HAP-1 (cell line): ENCODE measurements at regions not wholly inside any gene's neighbourhood (a gene's known extent, or its start where the extent isn't known, plus 50 kb on each side); places are given as distances from the start of the nearest gene placed in this dataset.

Experiments used
- DNase-seq, 2 experiments: peaks; one replicate each; pipeline ENCODE4 v3.0.0-alpha.2; 2016 to 2020; ENCODE audit warnings: low spot score in 2 of 2
- H3K27me3 ChIP-seq: fragments of 250-450 bp; sonication (Bioruptor Pico); 2 replicates; pipeline ENCODE4 v1.5.1; 2020; ENCODE audit warnings: low read depth, mild to moderate bottlenecking, moderate library complexity
- H3K36me3 ChIP-seq: fragments of 250-450 bp; sonication (Bioruptor Pico); replicated peaks from 2 replicates; pipeline ENCODE4 v1.5.1; 2020; ENCODE audit warnings: mild to moderate bottlenecking
- H3K4me1 ChIP-seq: fragments of 250-450 bp; sonication (Bioruptor Pico); 2 replicates; pipeline ENCODE4 v1.5.1; 2020; ENCODE audit warnings: mild to moderate bottlenecking
- H3K4me3 ChIP-seq: fragments of 250-450 bp; sonication (Bioruptor Pico); 2 replicates; pipeline ENCODE4 v1.5.1; 2020; ENCODE audit warnings: mild to moderate bottlenecking, moderate library complexity
- H3K9me3 ChIP-seq: fragments of 250-450 bp; sonication (Bioruptor Pico); 2 replicates; pipeline ENCODE4 v1.5.1; 2020; ENCODE audit warnings: mild to moderate bottlenecking, moderate library complexity
- in situ Hi-C: fragments of 300-500 bp; cut with MboI; formaldehyde crosslinking; loops from 3 replicates; pipeline ENCODE4 v1.14.3; 2020; ENCODE audit warnings: low sequenced_read_pairs, inconsistent platforms, mixed read lengths

GRCh38 chr20:48284837-48285236 lies 499.6 kb upstream of the SULF2 start:
- Histone ChIP-seq H3K27me3 (no peaks in the 10 kb centered on the region), H3K4me3 (no peak overlapping the region), H3K36me3 (no peaks in the 10 kb centered on the region), H3K9me3 (no peaks in the 10 kb centered on the region), H3K4me1 (no peaks in the 10 kb centered on the region)
- no peak for DNase-seq
- in situ Hi-C loops, result no loop called here

- H3K4me3 ChIP-seq, result no peak overlapping the region
- no peaks in the 10 kb centered on the region for H3K27me3 ChIP-seq
- no peaks in the 10 kb centered on the region for H3K9me3 ChIP-seq
- in situ Hi-C loops, result no loop called here
- no peak for DNase-seq
- no peaks in the 10 kb centered on the region for H3K4me1 ChIP-seq
- H3K36me3 ChIP-seq, result no peaks in the 10 kb centered on the region
Measured at GRCh38 chr20:48284315-48284714, 499.0 kb upstream of the SULF2 start.

GRCh38 chr20:48283470-48284110 lies 498.3 kb upstream of the SULF2 start:
- Histone ChIP-seq H3K36me3 (no peaks in the 10 kb centered on the region), H3K27me3 (no peaks in the 10 kb centered on the region), H3K4me3 (no peak overlapping the region), H3K9me3 (no peaks in the 10 kb centered on the region), H3K4me1 (no peaks in the 10 kb centered on the region)
- DNase-seq, result no peak
- in situ Hi-C loops, result no loop called here

GRCh38 chr20:48282591-48283228 lies 497.4 kb upstream of the SULF2 start:
- Histone ChIP-seq H3K9me3 (no peaks in the 10 kb centered on the region), H3K4me1 (no peaks in the 10 kb centered on the region), H3K27me3 (no peaks in the 10 kb centered on the region), H3K4me3 (no peak overlapping the region), H3K36me3 (no peaks in the 10 kb centered on the region)
- no peak for DNase-seq
- in situ Hi-C loops, result no loop called here

- no peaks in the 10 kb centered on the region for H3K36me3 ChIP-seq
- H3K9me3 ChIP-seq, result no peaks in the 10 kb centered on the region
- no peaks in the 10 kb centered on the region for H3K27me3 ChIP-seq
- in situ Hi-C loops, result no loop called here
- H3K4me3 ChIP-seq, result no peak overlapping the region
- no peaks in the 10 kb centered on the region for H3K4me1 ChIP-seq
- no peak for DNase-seq
Measured at GRCh38 chr20:48281501-48281900, 496.2 kb upstream of the SULF2 start.

GRCh38 chr20:48278961-48279481 lies 493.7 kb upstream of the SULF2 start:
- no peaks in the 10 kb centered on the region for H3K9me3 ChIP-seq
- no peak for DNase-seq
- H3K4me3 ChIP-seq, result no peak overlapping the region
- in situ Hi-C loops, result no loop called here
- no peaks in the 10 kb centered on the region for H3K36me3 ChIP-seq
- no peaks in the 10 kb centered on the region for H3K27me3 ChIP-seq
- no peaks in the 10 kb centered on the region for H3K4me1 ChIP-seq

GRCh38 chr20:48277266-48277665 lies 492.0 kb upstream of the SULF2 start:
- Histone ChIP-seq H3K9me3 (no peaks in the 10 kb centered on the region), H3K4me1 (no peaks in the 10 kb centered on the region)

GRCh38 chr20:48276021-48276342 lies 490.7 kb upstream of the SULF2 start:
- Histone ChIP-seq H3K4me3 (no peak overlapping the region), H3K9me3 (no peaks in the 10 kb centered on the region), H3K4me1 (no peaks in the 10 kb centered on the region), H3K36me3 (no peaks in the 10 kb centered on the region), H3K27me3 (no peaks in the 10 kb centered on the region)
- DNase-seq, result no peak
- in situ Hi-C loops, result no loop called here

More at GRCh38 chr20:48277266-48277665, 492.0 kb upstream of the SULF2 start:
- no peak overlapping the region for H3K4me3 ChIP-seq
- H3K27me3 ChIP-seq, result no peaks in the 10 kb centered on the region
- no peaks in the 10 kb centered on the region for H3K36me3 ChIP-seq
- in situ Hi-C loops, result no loop called here
- DNase-seq, result no peak

- H3K9me3 ChIP-seq, result no peaks in the 10 kb centered on the region
Measured at GRCh38 chr20:48275286-48276020, 490.2 kb upstream of the SULF2 start.

GRCh38 chr20:48273843-48274242 lies 488.6 kb upstream of the SULF2 start:
- no peaks in the 10 kb centered on the region for H3K9me3 ChIP-seq
- no peaks in the 10 kb centered on the region for H3K4me1 ChIP-seq
- in situ Hi-C loops, result no loop called here
- no peak for DNase-seq
- H3K27me3 ChIP-seq, result no peaks in the 10 kb centered on the region
- H3K4me3 ChIP-seq, result no peak overlapping the region
- no peaks in the 10 kb centered on the region for H3K36me3 ChIP-seq

More at GRCh38 chr20:48275286-48276020, 490.2 kb upstream of the SULF2 start:
- no peaks in the 10 kb centered on the region for H3K27me3 ChIP-seq
- H3K4me1 ChIP-seq, result no peaks in the 10 kb centered on the region
- no peaks in the 10 kb centered on the region for H3K36me3 ChIP-seq
- in situ Hi-C loops, result no loop called here
- no peak overlapping the region for H3K4me3 ChIP-seq
- DNase-seq, result no peak

GRCh38 chr20:48270885-48271284 lies 485.6 kb upstream of the SULF2 start:
- Histone ChIP-seq H3K36me3 (no peaks in the 10 kb centered on the region), H3K4me1 (no peaks in the 10 kb centered on the region), H3K27me3 (no peaks in the 10 kb centered on the region), H3K4me3 (no peak overlapping the region), H3K9me3 (no peaks in the 10 kb centered on the region)
- no peak for DNase-seq
- in situ Hi-C loops, result no loop called here

- Histone ChIP-seq H3K36me3 (no peaks in the 10 kb centered on the region), H3K4me1 (no peaks in the 10 kb centered on the region), H3K4me3 (no peak overlapping the region), H3K9me3 (no peaks in the 10 kb centered on the region), H3K27me3 (no peaks in the 10 kb centered on the region)
- in situ Hi-C loops, result no loop called here
- DNase-seq, result no peak
Measured at GRCh38 chr20:48267860-48268633, 482.8 kb upstream of the SULF2 start.

GRCh38 chr20:48266571-48266970 lies 481.3 kb upstream of the SULF2 start:
- no peak for DNase-seq
- Histone ChIP-seq H3K4me1 (no peaks in the 10 kb centered on the region), H3K4me3 (no peak overlapping the region), H3K36me3 (no peaks in the 10 kb centered on the region), H3K27me3 (no peaks in the 10 kb centered on the region), H3K9me3 (no peaks in the 10 kb centered on the region)
- in situ Hi-C loops, result no loop called here
